MM.1S (cell line): ENCODE measurements at regions not wholly inside any gene's neighbourhood (a gene's known extent, or its start where the extent isn't known, plus 50 kb on each side); places are given as distances from the start of the nearest gene placed in this dataset.

Experiments used
- CTCF ChIP-seq: fragments of 300-600 bp; sonication (generic); IDR thresholded peaks from 2 replicates; pipeline ENCODE4 v1.5.1; 2016; ENCODE audit warnings: antibody characterized with exemption, low read length, mixed read lengths
- EZH2 ChIP-seq: fragments of 300-600 bp; sonication (generic); optimal IDR thresholded peaks from 2 replicates; pipeline ENCODE3; 2017; ENCODE audit warnings: low read depth, mild to moderate bottlenecking, antibody characterized with exemption, low read length, mixed read lengths
- EZH2phosphoT487 ChIP-seq: fragments of 300-600 bp; sonication (generic); IDR thresholded peaks from 2 replicates; pipeline ENCODE4 v1.6.1; 2018; ENCODE audit warnings: antibody characterized with exemption, low read length

- TF ChIP-seq CTCF (no peak), EZH2 (no peak), EZH2phosphoT487 (no peak)
Observed at GRCh38 chr2:16073921-16074425, 133.6 kb downstream of the MYCN start.
